CD4-positive, alpha-beta memory T cell (primary cell): ENCODE measurements at regions not wholly inside any gene's neighbourhood (a gene's known extent, or its start where the extent isn't known, plus 50 kb on each side); places are given as distances from the start of the nearest gene placed in this dataset.

Source experiments
- CTCF ChIA-PET: fragments of 350-600 bp; sonication (Branson Sonifier 250); formaldehyde crosslinking; loops from one replicate; lab custom pipeline; 2021; ENCODE audit warnings: inconsistent platforms; ENCODE audit not compliant: partially characterized antibody; lab: Charles Lee
- POLR2A ChIA-PET: fragments of 350-600 bp; sonication (Branson Sonifier 250); formaldehyde crosslinking; loops from one replicate; lab custom pipeline; 2021; ENCODE audit not compliant: partially characterized antibody; lab: Charles Lee
- DNase-seq, 5 donors: peaks; one replicate each; pipeline versions ENCODE4 v3.0.0 to v3.0.0-alpha.2; 2020 to 2022; ENCODE audit warnings: mixed read lengths in 1 of 5
- H3K27ac ChIP-seq: one replicate; pipeline ENCODE4 v1.7.0; 2013; ENCODE audit warnings: low read depth, low read length
- H3K27me3 ChIP-seq: 2 replicates; pipeline ENCODE4 v1.7.0; 2013; ENCODE audit warnings: mild to moderate bottlenecking, low read length, moderate library complexity; ENCODE audit not compliant: insufficient read depth
- H3K36me3 ChIP-seq: 2 replicates; pipeline ENCODE4 v1.7.0; 2013; ENCODE audit warnings: mild to moderate bottlenecking, low read length, moderate library complexity; ENCODE audit not compliant: insufficient read depth
- H3K4me1 ChIP-seq: 2 replicates; pipeline ENCODE4 v1.7.0; 2013; ENCODE audit warnings: mild to moderate bottlenecking, low read length, moderate library complexity; ENCODE audit not compliant: insufficient read depth
- H3K4me3 ChIP-seq, 2 donors: one replicate each; pipeline ENCODE4 v1.7.0; 2013; ENCODE audit warnings: low read length in 2 of 2, mild to moderate bottlenecking in 1 of 2
- H3K9me3 ChIP-seq, 2 donors: one replicate each; pipeline ENCODE4 v1.7.0; 2013; ENCODE audit warnings: low read length in 2 of 2, control low read depth in 1 of 2; ENCODE audit not compliant: control insufficient read depth in 1 of 2
- H3K27ac Mint-ChIP-seq, 7 donors: one replicate each; pipeline ENCODE4 v1.8.0; 2020 to 2021; ENCODE audit warnings: mixed read lengths in 7 of 7, mild to moderate bottlenecking in 6 of 7, inconsistent platforms in 3 of 7, moderate library complexity in 3 of 7
- H3K27me3 Mint-ChIP-seq, 2 donors: one replicate each; pipeline ENCODE4 v1.8.0; 2020 to 2021; ENCODE audit warnings: mixed read lengths in 2 of 2
- H3K36me3 Mint-ChIP-seq, 2 donors: one replicate each; pipeline ENCODE4 v1.8.0; 2020 to 2021; ENCODE audit warnings: mixed read lengths in 2 of 2, inconsistent platforms in 1 of 2, mild to moderate bottlenecking in 1 of 2
- H3K4me1 Mint-ChIP-seq, 4 donors: one replicate each; pipeline ENCODE4 v1.8.0; 2020 to 2021; ENCODE audit warnings: mixed read lengths in 4 of 4, mild to moderate bottlenecking in 1 of 4
- H3K4me3 Mint-ChIP-seq, 8 donors: one replicate each; pipeline ENCODE4 v1.8.0; 2020 to 2021; ENCODE audit warnings: mixed read lengths in 8 of 8, mild to moderate bottlenecking in 7 of 8, moderate library complexity in 6 of 8, inconsistent platforms in 3 of 8
- H3K9me3 Mint-ChIP-seq, 8 donors: one replicate each; pipeline ENCODE4 v1.8.0; 2020 to 2021; ENCODE audit warnings: mixed read lengths in 8 of 8, mild to moderate bottlenecking in 5 of 8, inconsistent platforms in 3 of 8, moderate library complexity in 1 of 8
- intact Hi-C: fragments of 100-400 bp; cut with micrococcal nuclease; formaldehyde crosslinking; loops from one replicate; pipeline ENCODE4 v1.15.1; 2023

GRCh38 chrX:40968180-40968579 lies 117.1 kb upstream of the USP9X start:
- Histone ChIP-seq H3K4me1 (no peaks in the 10 kb centered on the region), H3K27ac (no peak overlapping the region), H3K36me3 (no peaks in the 10 kb centered on the region), H3K9me3 (no peaks in the 10 kb centered on the region), H3K27me3 (no peaks in the 10 kb centered on the region), H3K4me3 (no peak overlapping the region)
- H3K9me3 Mint-ChIP-seq = peaks cover 0 to 6% (median under 1%) of the 10 kb centered on the region in 8 donors
- intact Hi-C loops = no loop called here
- ChIA-PET POLR2A (no interaction called here), CTCF (no interaction called here)
- no peaks in the 10 kb centered on the region for H3K27me3 Mint-ChIP-seq
- no peak for DNase-seq
- H3K4me3 Mint-ChIP-seq = no peak overlapping the region
- no peaks in the 10 kb centered on the region for H3K36me3 Mint-ChIP-seq
- H3K4me1 Mint-ChIP-seq = peaks cover 0 to 2% (median under 1%) of the 10 kb centered on the region in 4 donors
- H3K27ac Mint-ChIP-seq = no peak overlapping the region

GRCh38 chrX:40971736-40972135 lies 113.5 kb upstream of the USP9X start:
- Histone ChIP-seq H3K4me3 (no peak overlapping the region), H3K27ac (no peak overlapping the region), H3K36me3 (no peaks in the 10 kb centered on the region), H3K9me3 (no peaks in the 10 kb centered on the region), H3K4me1 (no peaks in the 10 kb centered on the region), H3K27me3 (no peaks in the 10 kb centered on the region)
- intact Hi-C loops = no loop called here
- Mint-ChIP-seq H3K9me3 (peaks cover 0 to 3% (median 0%) of the 10 kb centered on the region in 8 donors), H3K27me3 (peaks cover 0 to 8% of the 10 kb centered on the region in 2 donors), H3K27ac (peak overlapping the region in 1 of 7 donors; percentile 19), H3K36me3 (no peaks in the 10 kb centered on the region), H3K4me1 (peaks cover 0 to 2% (median under 1%) of the 10 kb centered on the region in 4 donors), H3K4me3 (no peak overlapping the region)
- no peak for DNase-seq
- ChIA-PET CTCF (no interaction called here), POLR2A (no interaction called here)

GRCh38 chrX:40973619-40974018 lies 111.6 kb upstream of the USP9X start:
- intact Hi-C loops = no loop called here
- H3K36me3 Mint-ChIP-seq = no peaks in the 10 kb centered on the region
- no peak overlapping the region for H3K4me3 ChIP-seq
- H3K27me3 ChIP-seq = no peaks in the 10 kb centered on the region
- POLR2A ChIA-PET = no interaction called here
- peaks cover 0 to 9% (median 6%) of the 10 kb centered on the region in 8 donors for H3K9me3 Mint-ChIP-seq
- CTCF ChIA-PET = no interaction called here
- no peaks in the 10 kb centered on the region for H3K9me3 ChIP-seq
- no peak overlapping the region for H3K27ac Mint-ChIP-seq
- H3K4me1 Mint-ChIP-seq = peaks cover 0 to 2% (median under 1%) of the 10 kb centered on the region in 4 donors
- H3K27ac ChIP-seq = no peak overlapping the region
- H3K4me1 ChIP-seq = no peaks in the 10 kb centered on the region
- DNase-seq = no peak
- H3K4me3 Mint-ChIP-seq = no peak overlapping the region
- no peaks in the 10 kb centered on the region for H3K36me3 ChIP-seq
- H3K27me3 Mint-ChIP-seq = peaks cover 0 to 8% of the 10 kb centered on the region in 2 donors

DNA sequence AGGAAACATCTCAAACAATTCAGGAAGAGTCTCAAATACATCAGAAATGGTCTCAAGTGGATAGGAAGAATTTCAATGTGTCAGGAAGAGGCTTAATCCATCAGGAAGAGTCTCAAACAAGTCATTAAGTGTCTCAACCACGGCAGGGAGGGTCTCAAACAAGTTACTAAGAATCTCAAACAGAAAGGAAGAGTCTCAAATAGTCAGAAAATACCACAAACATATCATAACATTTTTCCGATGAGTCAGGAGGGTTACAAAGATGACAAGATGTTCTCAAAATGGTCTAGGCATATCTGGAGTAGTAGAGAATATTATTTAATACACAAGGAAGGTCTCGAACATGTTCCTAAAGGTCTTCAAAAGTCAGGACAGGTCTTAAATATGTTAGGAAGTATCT lies 109.3 kb upstream of the USP9X start:
- H3K27me3 Mint-ChIP-seq = peaks cover 0 to 8% of the 10 kb centered on the region in 2 donors
- H3K4me3 ChIP-seq = no peak overlapping the region
- H3K36me3 ChIP-seq = no peaks in the 10 kb centered on the region
- no peaks in the 10 kb centered on the region for H3K27me3 ChIP-seq
- POLR2A ChIA-PET = no interaction called here
- H3K27ac ChIP-seq = no peak overlapping the region
- H3K4me3 Mint-ChIP-seq = no peak overlapping the region
- H3K27ac Mint-ChIP-seq = no peak overlapping the region
- CTCF ChIA-PET = no interaction called here
- no peaks in the 10 kb centered on the region for H3K36me3 Mint-ChIP-seq
- no peaks in the 10 kb centered on the region for H3K4me1 ChIP-seq
- H3K4me1 Mint-ChIP-seq = peaks cover 0 to 2% (median 0%) of the 10 kb centered on the region in 4 donors
- peaks cover 0 to 9% (median 5%) of the 10 kb centered on the region in 8 donors for H3K9me3 Mint-ChIP-seq
- intact Hi-C loops = no loop called here
- H3K9me3 ChIP-seq = no peaks in the 10 kb centered on the region
- DNase-seq = no peak

DNA sequence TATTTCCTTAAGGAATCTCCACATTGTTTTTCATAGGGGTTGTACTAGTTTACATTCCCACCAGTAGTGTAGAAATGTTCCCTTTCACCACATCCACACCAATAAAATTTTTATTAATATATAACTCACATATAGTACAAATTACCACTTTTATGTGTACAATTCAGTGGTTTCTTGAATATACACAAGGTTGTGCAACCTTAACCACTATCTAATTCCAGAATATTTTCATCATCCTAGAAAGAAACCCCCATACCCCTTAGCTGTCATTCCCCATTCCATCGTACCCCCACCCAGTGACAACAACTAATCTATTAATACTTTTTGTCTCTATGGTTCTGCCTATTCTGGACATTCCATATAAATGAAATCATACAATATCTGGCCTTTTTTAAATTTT lies 108.3 kb upstream of the USP9X start:
- Mint-ChIP-seq H3K4me1 (no peaks in the 10 kb centered on the region), H3K9me3 (peaks cover 0 to 9% (median 5%) of the 10 kb centered on the region in 8 donors), H3K4me3 (no peak overlapping the region), H3K27ac (no peak overlapping the region), H3K36me3 (no peaks in the 10 kb centered on the region), H3K27me3 (peaks cover 0 to 8% of the 10 kb centered on the region in 2 donors)
- intact Hi-C loops = no loop called here
- no peaks in the 10 kb centered on the region for H3K36me3 ChIP-seq
- H3K4me3 ChIP-seq = no peak overlapping the region
- POLR2A ChIA-PET = no interaction called here
- CTCF ChIA-PET = no interaction called here
- H3K4me1 ChIP-seq = no peaks in the 10 kb centered on the region
- H3K27ac ChIP-seq = no peak overlapping the region
- H3K9me3 ChIP-seq = no peaks in the 10 kb centered on the region
- no peak for DNase-seq
- H3K27me3 ChIP-seq = no peaks in the 10 kb centered on the region

DNA sequence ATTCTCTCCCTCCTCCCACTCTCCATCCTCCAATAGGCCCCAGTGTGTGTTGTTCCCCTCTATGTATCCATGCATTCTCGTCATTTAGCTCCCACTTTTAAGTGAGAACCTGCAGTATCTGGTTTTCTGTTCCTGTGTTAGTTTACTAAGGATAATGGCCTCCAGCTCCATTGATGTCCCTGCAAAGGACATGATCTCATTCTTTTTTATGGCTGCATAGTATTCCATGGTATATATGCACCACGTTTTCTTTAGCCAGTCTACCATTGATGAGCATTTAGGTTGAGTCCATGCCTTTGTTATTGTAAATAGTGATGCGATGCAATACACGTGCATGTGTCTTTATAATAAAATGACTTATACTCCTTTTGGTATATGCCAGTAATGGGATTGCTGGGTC lies 100.3 kb upstream of the USP9X start:
- ChIA-PET POLR2A (no interaction called here), CTCF (no interaction called here)
- H3K4me1 ChIP-seq = no peaks in the 10 kb centered on the region
- DNase-seq = no peak
- Mint-ChIP-seq H3K9me3 (no peaks in the 10 kb centered on the region), H3K27me3 (no peaks in the 10 kb centered on the region), H3K36me3 (no peaks in the 10 kb centered on the region), H3K4me1 (no peaks in the 10 kb centered on the region), H3K4me3 (no peak overlapping the region), H3K27ac (no peak overlapping the region)
- H3K27me3 ChIP-seq = no peaks in the 10 kb centered on the region
- no peaks in the 10 kb centered on the region for H3K9me3 ChIP-seq
- intact Hi-C loops = no loop called here
- no peak overlapping the region for H3K4me3 ChIP-seq
- H3K36me3 ChIP-seq = no peaks in the 10 kb centered on the region
- H3K27ac ChIP-seq = no peak overlapping the region

- POLR2A ChIA-PET = no interaction called here
- H3K9me3 Mint-ChIP-seq = no peaks in the 10 kb centered on the region
Observed at GRCh38 chrX:40987413-40987812, 97.8 kb upstream of the USP9X start.

GRCh38 chrX:40988100-40988499 lies 97.1 kb upstream of the USP9X start:
- intact Hi-C loops = no loop called here
- Histone ChIP-seq H3K36me3 (no peaks in the 10 kb centered on the region), H3K27ac (no peak overlapping the region), H3K4me3 (no peak overlapping the region), H3K4me1 (no peaks in the 10 kb centered on the region), H3K9me3 (no peaks in the 10 kb centered on the region), H3K27me3 (no peaks in the 10 kb centered on the region)
- DNase-seq = no peak
- no peak overlapping the region for H3K4me3 Mint-ChIP-seq
- H3K36me3 Mint-ChIP-seq = no peaks in the 10 kb centered on the region
- POLR2A ChIA-PET = no interaction called here
- CTCF ChIA-PET = no interaction called here
- H3K9me3 Mint-ChIP-seq = peaks cover 0 to under 1% (median 0%) of the 10 kb centered on the region in 8 donors
- no peak overlapping the region for H3K27ac Mint-ChIP-seq
- no peaks in the 10 kb centered on the region for H3K27me3 Mint-ChIP-seq
- H3K4me1 Mint-ChIP-seq = no peaks in the 10 kb centered on the region

More at GRCh38 chrX:40987413-40987812, 97.8 kb upstream of the USP9X start:
- Mint-ChIP-seq H3K36me3 (no peaks in the 10 kb centered on the region), H3K27ac (no peak overlapping the region), H3K4me3 (no peak overlapping the region), H3K27me3 (no peaks in the 10 kb centered on the region), H3K4me1 (no peaks in the 10 kb centered on the region)
- Histone ChIP-seq H3K9me3 (no peaks in the 10 kb centered on the region), H3K4me1 (no peaks in the 10 kb centered on the region), H3K36me3 (no peaks in the 10 kb centered on the region), H3K27ac (no peak overlapping the region), H3K4me3 (no peak overlapping the region), H3K27me3 (no peaks in the 10 kb centered on the region)
- CTCF ChIA-PET = no interaction called here
- intact Hi-C loops = no loop called here
- no peak for DNase-seq
